GM12865 (cell line): ENCODE measurements at regions not wholly inside any gene's neighbourhood (a gene's known extent, or its start where the extent isn't known, plus 50 kb on each side); places are given as distances from the start of the nearest gene placed in this dataset.

Experiments
- DNase-seq: peaks from one replicate; pipeline ENCODE4 v3.0.0; 2010; ENCODE audit warnings: low read depth
- H3K4me3 ChIP-seq: 2 replicates; pipeline ENCODE4 v1.5.1; 2011; ENCODE audit warnings: mild to moderate bottlenecking, low read depth, low read length, control low read depth
- CTCF ChIP-seq: IDR thresholded peaks from 2 replicates; pipeline ENCODE4 v1.5.1; 2011; ENCODE audit warnings: low read length, control low read depth, low read depth, inconsistent platforms; ENCODE audit not compliant: insufficient read depth; ENCODE audit errors: missing control alignments

- DNase-seq: no peak
- TF ChIP-seq CTCF: no peak
- no peak overlapping the region for H3K4me3 ChIP-seq
Observed at GRCh38 chr12:83629931-83630330, 943.2 kb downstream of the TMTC2 start.

- H3K4me3 ChIP-seq: no peak overlapping the region
- no peak for TF ChIP-seq CTCF
- DNase-seq: no peak
Observed at GRCh38 chr12:83622205-83622604, 935.5 kb downstream of the TMTC2 start.

GRCh38 chr12:83619973-83620372 lies 933.3 kb downstream of the TMTC2 start:
- no peak for TF ChIP-seq CTCF
- no peak for DNase-seq
- no peak overlapping the region for H3K4me3 ChIP-seq

GRCh38 chr12:83615152-83615551 lies 928.4 kb downstream of the TMTC2 start:
- H3K4me3 ChIP-seq: no peak overlapping the region
- no peak for TF ChIP-seq CTCF
- no peak for DNase-seq

GRCh38 chr12:83613586-83614110 lies 926.9 kb downstream of the TMTC2 start:
- no peak overlapping the region for H3K4me3 ChIP-seq
- DNase-seq: no peak
- no peak for TF ChIP-seq CTCF

GRCh38 chr12:83603106-83603505 lies 916.4 kb downstream of the TMTC2 start:
- no peak for TF ChIP-seq CTCF

GRCh38 chr12:83575326-83575725 lies 888.6 kb downstream of the TMTC2 start:
- no peak for DNase-seq
- H3K4me3 ChIP-seq: no peak overlapping the region
- no peak for TF ChIP-seq CTCF

More at GRCh38 chr12:83603106-83603505, 916.4 kb downstream of the TMTC2 start:
- no peak for DNase-seq
- H3K4me3 ChIP-seq: no peak overlapping the region
